HepG2 (cell line): ENCODE measurements at regions not wholly inside any gene's neighbourhood (a gene's known extent, or its start where the extent isn't known, plus 50 kb on each side); places are given as distances from the start of the nearest gene placed in this dataset.

Experiments
- ATAC-seq: fragments of 200-7000 bp; cut with Tn5 transposase; 3 replicates; pipeline ENCODE4 v1.9.1; 2020; ENCODE audit warnings: mild to moderate bottlenecking, moderate library complexity
- BruUV-seq: library from RNA; stranded (reverse); fragments of 400-500 nt; replicated peaks from 2 replicates; lab custom pipeline; 2021; lab: Mats Ljungman, UMichigan
- CTCF ChIA-PET: fragments of 300-600 bp; formaldehyde crosslinking; extraction: SDS; loops from one replicate; lab custom pipeline; 2021; ENCODE audit warnings: low total read pairs, inconsistent platforms, low intra/inter-chr PET ratio; lab: Yijun Ruan, JAX
- POLR2A ChIA-PET: fragments of 350-600 bp; sonication (Branson Sonifier 250); formaldehyde crosslinking; loops from one replicate; lab custom pipeline; 2020; ENCODE audit warnings: antibody characterized with exemption, inconsistent platforms; lab: Yijun Ruan, JAX
- DNase-seq: peaks from one replicate; pipeline ENCODE4 v3.0.0-alpha.2; 2015; ENCODE audit warnings: low spot score
- FAIRE-seq: peaks from 3 replicates; lab custom pipeline; 2011; peaks lifted over from hg19 to GRCh38; lab: Jason Lieb, UNC
- H2AFZ ChIP-seq: one replicate; pipeline ENCODE4 v1.6.1; 2011; ENCODE audit warnings: low read length, inconsistent platforms
- H3K27ac ChIP-seq: fragments of 300-600 bp; 3 replicates; pipeline ENCODE4 v1.8.0; 2011; ENCODE audit warnings: mixed run types, mild to moderate bottlenecking, mixed read lengths, low read length, inconsistent platforms; ENCODE audit not compliant: insufficient read depth; ENCODE audit errors: extremely low read length
- H3K27me3 ChIP-seq, 2 experiments: fragments of 200-600 bp in 1 of 2; 2 replicates in 1 of 2; 3 replicates in 1 of 2; pipeline versions ENCODE4 v1.6.0 to v1.8.0; 2011; ENCODE audit warnings: low read length in 2 of 2, mild to moderate bottlenecking in 2 of 2, moderate library complexity in 2 of 2, inconsistent platforms in 1 of 2; ENCODE audit not compliant: insufficient read depth in 2 of 2, control insufficient read depth in 1 of 2
- H3K36me3 ChIP-seq, 2 experiments: fragments of 200-600 bp in 1 of 2; replicated peaks in 1 of 2; 2 replicates in 1 of 2; 3 replicates in 1 of 2; pipeline versions ENCODE4 v1.5.1 to v1.8.0; 2011; ENCODE audit warnings: low read length in 2 of 2, inconsistent platforms in 1 of 2; ENCODE audit not compliant: insufficient read depth in 2 of 2, control insufficient read depth in 1 of 2
- H3K4me1 ChIP-seq: 2 replicates; pipeline ENCODE4 v1.5.1; 2012; ENCODE audit warnings: low read length, inconsistent platforms; ENCODE audit not compliant: insufficient read depth
- H3K4me2 ChIP-seq: 2 replicates; pipeline ENCODE4 v1.6.0; 2011; ENCODE audit warnings: low read depth, low read length, inconsistent platforms
- H3K4me3 ChIP-seq, 3 experiments: fragments of 200-600 bp in 1 of 3; sonication (generic), shearing (Covaris generic) in 1 of 3; replicated peaks in 1 of 3; 2 replicates each; pipeline ENCODE4 v1.5.1; 2011 to 2016; ENCODE audit warnings: low read length in 3 of 3, inconsistent platforms in 2 of 3, low read depth in 2 of 3, mild to moderate bottlenecking in 2 of 3, control low read depth in 1 of 3, mixed read lengths in 1 of 3; ENCODE audit not compliant: insufficient read depth in 1 of 3
- H3K79me2 ChIP-seq: one replicate; pipeline ENCODE4 v1.6.1; 2011; ENCODE audit warnings: low read length, inconsistent platforms; ENCODE audit not compliant: insufficient read depth
- H3K9ac ChIP-seq: 2 replicates; pipeline ENCODE4 v1.6.0; 2011; ENCODE audit warnings: mild to moderate bottlenecking, low read depth, low read length, inconsistent platforms; ENCODE audit not compliant: insufficient read depth
- H3K9me3 ChIP-seq: 2 replicates; pipeline ENCODE4 v1.5.1; 2012; ENCODE audit warnings: mild to moderate bottlenecking, low read length
- H4K20me1 ChIP-seq: 2 replicates; pipeline ENCODE4 v1.6.0; 2011; ENCODE audit warnings: inconsistent platforms, mild to moderate bottlenecking, low read length, moderate library complexity; ENCODE audit not compliant: insufficient read depth
- ETV6 ChIP-seq: sonication (generic); formaldehyde crosslinking; conservative IDR thresholded peaks from 2 replicates; pipeline ENCODE4 v1.4.0; 2020; ENCODE audit warnings: missing genetic modification reagents
- HIVEP1 ChIP-seq: sonication (generic); formaldehyde crosslinking; IDR thresholded peaks from 2 replicates; pipeline ENCODE4 v1.4.0; 2020; ENCODE audit warnings: mild to moderate bottlenecking, missing genetic modification reagents
- HOXD1 ChIP-seq: sonication (generic); formaldehyde crosslinking; IDR thresholded peaks from 2 replicates; pipeline ENCODE4 v1.5.0; 2020; ENCODE audit warnings: missing genetic modification reagents
- MYC ChIP-seq: sonication (generic); formaldehyde crosslinking; IDR thresholded peaks from 2 replicates; pipeline ENCODE4 v1.9.0; 2021; ENCODE audit warnings: missing genetic modification reagents, borderline replicate concordance
- NFE2 ChIP-seq: sonication (generic); formaldehyde crosslinking; IDR thresholded peaks from 2 replicates; pipeline ENCODE4 v1.4.0; 2020; ENCODE audit warnings: missing genetic modification reagents
- PBX3 ChIP-seq: sonication (generic); formaldehyde crosslinking; IDR thresholded peaks from 2 replicates; pipeline ENCODE4 v1.8.1; 2023; ENCODE audit warnings: missing genetic modification reagents, inconsistent platforms, borderline replicate concordance
- SP140L ChIP-seq: sonication (generic); formaldehyde crosslinking; IDR thresholded peaks from 2 replicates; pipeline ENCODE4 v1.4.0; 2020; ENCODE audit warnings: missing genetic modification reagents, borderline replicate concordance
- SRSF4 ChIP-seq: fragments of 200-400 bp; formaldehyde crosslinking; IDR thresholded peaks from one replicate; pipeline ENCODE4 v1.6.1; 2018; ENCODE audit warnings: mild to moderate bottlenecking, low read depth, low read length, moderate library complexity; ENCODE audit not compliant: poor library complexity, severe bottlenecking
- TCF7L2 ChIP-seq: IDR thresholded peaks from 2 replicates; pipeline ENCODE4 v1.6.1; 2011; ENCODE audit warnings: mild to moderate bottlenecking, low read depth, low read length, moderate library complexity
- ZNF432 ChIP-seq: sonication (generic); formaldehyde crosslinking; IDR thresholded peaks from 2 replicates; pipeline ENCODE4 v1.5.0; 2020; ENCODE audit warnings: missing genetic modification reagents, mild to moderate bottlenecking, borderline replicate concordance
- WGBS: methylation state at CpG from one replicate; pipeline ENCODE4 v1.1.6; 2017; ENCODE audit warnings: low lambda C conversion rate; 5-methylcytosine and 5-hydroxymethylcytosine counted together
- in situ Hi-C: cut with HindIII; loops from 2 replicates; pipeline ENCODE4 v1.10.0; 2017; ENCODE audit warnings: low pct_unique_long_range_greater_than_20kb; ENCODE audit not compliant: extremely low pct_ligation_motif_present
- intact Hi-C: fragments of 100-400 bp; cut with micrococcal nuclease; formaldehyde crosslinking; loops from one replicate; pipeline ENCODE4 v1.10.0; 2022; ENCODE audit not compliant: unreplicated experiment

GRCh38 chr5:117805058-117805457 is 1183.3 kb downstream of the DTWD2 start:
- in situ Hi-C loops (no loop called here), intact Hi-C loops (no loop called here)
- TF ChIP-seq NFE2 (no peak), SP140L (CRISPR knock-in tag) (no peak), SRSF4 (no peak), PBX3 (CRISPR knock-in tag) (no peak), MYC (CRISPR knock-in tag) (no peak), TCF7L2 (no peak)
- Histone ChIP-seq H3K36me3 (no peaks in the 10 kb centered on the region), H3K9me3 (no peaks in the 10 kb centered on the region), H3K9ac (no peak overlapping the region), H3K4me2 (no peak overlapping the region), H3K79me2 (no peaks in the 10 kb centered on the region), H2AFZ (no peak overlapping the region), H4K20me1 (no peaks in the 10 kb centered on the region), H3K27ac (no peak overlapping the region), H3K27me3 (no peaks in the 10 kb centered on the region), H3K4me3 (no peak overlapping the region), H3K4me1 (no peaks in the 10 kb centered on the region)
- ATAC-seq (no peak), FAIRE-seq (no peak), DNase-seq (no peak)
- CTCF ChIA-PET = no interaction called here
- WGBS = 0% methylated on average over 1 of the region's 1 CpG
- POLR2A ChIA-PET = no interaction called here
- no TSS peak for BruUV-seq

- Histone ChIP-seq H3K4me3 (no peak overlapping the region), H3K27ac (no peak overlapping the region), H3K9ac (no peak overlapping the region), H3K4me1 (no peaks in the 10 kb centered on the region), H3K4me2 (no peak overlapping the region), H3K79me2 (no peaks in the 10 kb centered on the region), H3K9me3 (no peaks in the 10 kb centered on the region), H3K27me3 (no peaks in the 10 kb centered on the region), H2AFZ (no peak overlapping the region), H3K36me3 (no peaks in the 10 kb centered on the region), H4K20me1 (no peaks in the 10 kb centered on the region)
- no TSS peak for BruUV-seq
- WGBS = 0% methylated on average over 3 of the region's 3 CpGs
- POLR2A ChIA-PET = no interaction called here
- DNase-seq = no peak
- intact Hi-C loops = no loop called here
- in situ Hi-C loops = no loop called here
- TF ChIP-seq HIVEP1 (CRISPR knock-in tag) (no peak), HOXD1 (CRISPR knock-in tag) (no peak), ZNF432 (CRISPR knock-in tag) (no peak), ETV6 (no peak)
- CTCF ChIA-PET = no interaction called here
- no peak for ATAC-seq
- no peak for FAIRE-seq
Measured at GRCh38 chr5:117803533-117803932, 1184.8 kb downstream of the DTWD2 start.
